ENCODE measurements at regions not wholly inside any gene's neighbourhood (a gene's known extent, or its start where the extent isn't known, plus 50 kb on each side); places are given as distances from the start of the nearest gene placed in this dataset.

DNA sequence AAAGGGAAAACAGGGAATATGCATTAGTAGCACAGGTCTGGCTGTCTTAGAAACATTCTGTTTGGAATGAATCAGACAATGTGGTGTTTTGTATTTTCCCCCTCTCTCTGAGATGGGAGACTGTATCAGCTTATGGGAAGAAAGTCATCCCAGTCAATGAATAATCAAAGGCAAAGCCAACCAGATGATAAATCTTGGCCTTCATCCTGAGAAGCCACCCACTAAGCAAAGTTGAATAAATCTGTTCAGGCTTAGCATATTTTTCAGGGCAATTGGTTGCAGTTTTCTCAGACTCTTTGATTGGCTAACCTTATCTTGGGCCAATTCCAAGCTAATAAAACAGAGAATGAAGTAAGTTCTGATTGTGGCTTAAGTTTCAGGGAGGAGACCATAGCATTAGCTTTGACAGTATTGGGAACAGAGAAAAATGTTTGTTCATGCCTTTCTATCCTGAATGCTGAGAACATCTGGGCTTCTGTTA lies 63.6 kb upstream of the ARL8B start:
- TF ChIP-seq, protein P1, sequence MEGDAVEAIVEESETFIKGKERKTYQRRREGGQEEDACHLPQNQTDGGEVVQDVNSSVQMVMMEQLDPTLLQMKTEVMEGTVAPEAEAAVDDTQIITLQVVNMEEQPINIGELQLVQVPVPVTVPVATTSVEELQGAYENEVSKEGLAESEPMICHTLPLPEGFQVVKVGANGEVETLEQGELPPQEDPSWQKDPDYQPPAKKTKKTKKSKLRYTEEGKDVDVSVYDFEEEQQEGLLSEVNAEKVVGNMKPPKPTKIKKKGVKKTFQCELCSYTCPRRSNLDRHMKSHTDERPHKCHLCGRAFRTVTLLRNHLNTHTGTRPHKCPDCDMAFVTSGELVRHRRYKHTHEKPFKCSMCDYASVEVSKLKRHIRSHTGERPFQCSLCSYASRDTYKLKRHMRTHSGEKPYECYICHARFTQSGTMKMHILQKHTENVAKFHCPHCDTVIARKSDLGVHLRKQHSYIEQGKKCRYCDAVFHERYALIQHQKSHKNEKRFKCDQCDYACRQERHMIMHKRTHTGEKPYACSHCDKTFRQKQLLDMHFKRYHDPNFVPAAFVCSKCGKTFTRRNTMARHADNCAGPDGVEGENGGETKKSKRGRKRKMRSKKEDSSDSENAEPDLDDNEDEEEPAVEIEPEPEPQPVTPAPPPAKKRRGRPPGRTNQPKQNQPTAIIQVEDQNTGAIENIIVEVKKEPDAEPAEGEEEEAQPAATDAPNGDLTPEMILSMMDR (IDR thresholded peaks at IDR 0.05), result no peak
- no peak for TF ChIP-seq ZFX (IDR thresholded peaks at IDR 0.05; ENCODE audit: borderline replicate concordance)
